AG10803 (cell line): ENCODE measurements at regions not wholly inside any gene's neighbourhood (a gene's known extent, or its start where the extent isn't known, plus 50 kb on each side); places are given as distances from the start of the nearest gene placed in this dataset.

Experiments used
- DNase-seq: peaks from one replicate; pipeline ENCODE4 v3.0.0; 2010; ENCODE audit warnings: low read depth
- H3K4me3 ChIP-seq: 2 replicates; pipeline ENCODE4 v1.5.1; 2011; ENCODE audit warnings: mild to moderate bottlenecking, low read length, control low read depth
- CTCF ChIP-seq: conservative IDR thresholded peaks from 2 replicates; pipeline ENCODE4 v1.5.1; 2011; ENCODE audit warnings: mild to moderate bottlenecking, low read length, control low read depth, inconsistent platforms

DNA sequence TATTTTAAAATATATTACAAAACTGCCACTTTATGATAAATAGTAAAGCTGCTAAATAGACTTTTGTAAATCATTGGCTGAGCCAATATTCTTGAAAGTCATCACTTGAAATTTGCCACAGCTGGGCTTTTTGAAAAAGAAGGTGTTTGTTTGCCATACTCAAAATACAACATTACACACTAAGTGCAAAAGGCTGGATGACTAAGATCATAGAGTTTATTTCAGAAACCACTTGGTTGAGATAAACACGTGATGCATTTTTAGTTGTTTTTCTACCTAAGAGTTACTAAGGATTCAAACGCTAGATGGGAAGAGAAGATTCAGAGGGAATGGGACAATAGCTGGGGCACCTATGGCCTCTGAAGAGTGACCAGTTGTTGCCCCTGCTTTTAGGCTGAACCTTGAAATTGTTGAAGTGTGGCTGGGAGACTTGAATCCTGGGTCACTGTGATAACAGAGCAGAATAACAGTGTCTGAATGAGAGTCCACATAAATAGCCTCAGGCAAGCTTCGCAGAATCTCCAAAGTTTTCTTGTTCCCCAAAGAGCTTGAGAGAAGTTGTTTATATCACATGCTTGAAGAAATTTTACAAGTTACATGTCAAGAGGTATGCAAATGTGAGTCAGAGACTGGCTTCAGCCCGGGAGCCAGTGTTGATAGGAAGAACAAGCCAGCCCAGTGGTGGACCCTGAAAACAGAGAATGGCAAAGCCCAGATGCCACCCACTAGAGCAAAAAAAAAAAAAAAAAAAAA is 409.8 kb downstream of the GPD2 start:
- no peak for DNase-seq
- no peak for TF ChIP-seq CTCF
- no peak overlapping the region for H3K4me3 ChIP-seq

- no peak overlapping the region for H3K4me3 ChIP-seq
- no peak for TF ChIP-seq CTCF
- DNase-seq = no peak
Observed at GRCh38 chr2:156852210-156852609, 405.3 kb upstream of the GALNT5 start.

DNA sequence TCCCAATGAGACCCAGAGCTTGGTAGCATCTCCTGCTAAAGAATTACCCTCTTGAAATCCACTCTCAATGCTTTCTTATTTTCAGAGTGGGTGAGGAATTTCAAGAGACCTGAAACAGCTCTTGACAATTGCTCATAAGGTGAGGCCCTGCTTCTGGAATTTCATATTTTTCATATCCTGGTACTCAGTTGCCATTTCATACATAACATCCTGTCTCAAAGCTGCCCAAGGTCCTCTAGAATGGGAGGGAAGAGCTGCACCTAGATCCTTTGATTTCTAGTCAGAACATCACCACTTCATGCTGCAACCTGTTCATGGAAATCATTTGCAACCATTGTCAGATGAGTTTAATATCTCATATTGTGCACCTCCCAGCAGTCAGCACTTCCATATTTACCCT is 404.8 kb upstream of the GALNT5 start:
- H3K4me3 ChIP-seq = no peak overlapping the region
- no peak for TF ChIP-seq CTCF
- no peak for DNase-seq

DNA sequence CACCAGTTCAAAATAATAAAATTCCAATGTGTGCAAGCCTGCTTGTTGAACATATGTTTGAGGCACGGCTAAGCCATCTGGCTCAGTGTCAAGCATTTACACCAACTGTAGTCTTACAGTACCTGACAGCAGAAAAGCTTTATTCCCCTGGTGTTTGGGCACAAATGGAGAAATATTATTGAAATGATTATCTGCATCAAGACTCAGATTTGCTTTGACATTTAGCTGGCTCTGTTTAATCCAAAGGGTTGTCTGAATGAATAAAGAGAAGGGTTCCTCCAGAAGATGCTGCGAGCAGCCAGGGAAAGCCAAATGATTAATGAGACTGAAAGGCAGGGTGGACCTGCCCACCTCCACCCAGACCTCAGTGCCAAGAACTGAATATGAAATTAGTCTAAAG is 393.2 kb upstream of the GALNT5 start:
- peak; percentile 2 for DNase-seq
- no peak for TF ChIP-seq CTCF
- no peak overlapping the region for H3K4me3 ChIP-seq

- no peak overlapping the region for H3K4me3 ChIP-seq
- DNase-seq = no peak
- TF ChIP-seq CTCF = no peak
Observed at GRCh38 chr2:156864753-156865152, 392.8 kb upstream of the GALNT5 start.

DNA sequence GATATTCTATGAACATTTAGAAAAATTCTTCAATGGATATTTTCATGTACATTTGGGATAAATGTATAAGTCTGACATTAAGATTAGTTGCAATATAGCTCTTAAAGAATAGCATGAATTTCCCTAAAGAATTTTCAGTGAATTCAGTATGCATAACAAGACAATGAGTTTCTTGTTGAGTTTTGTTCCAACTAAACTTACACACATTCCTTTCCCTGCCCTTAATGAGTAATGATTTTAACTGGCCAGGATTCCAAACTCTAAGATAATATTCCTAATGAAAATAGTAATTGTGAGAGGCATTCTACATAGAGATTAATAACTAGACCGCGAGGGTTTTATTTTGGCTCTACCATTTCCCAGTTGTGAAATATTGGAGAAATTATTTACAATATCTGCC is 390.3 kb upstream of the GALNT5 start:
- DNase-seq = no peak
- no peak overlapping the region for H3K4me3 ChIP-seq
- TF ChIP-seq CTCF = no peak

- DNase-seq = no peak
- TF ChIP-seq CTCF = no peak
- H3K4me3 ChIP-seq = no peak overlapping the region
Observed at GRCh38 chr2:156874707-156875106, 382.8 kb upstream of the GALNT5 start.
